Activated CD8-positive, alpha-beta memory T cell treated with anti-CD3 and anti-CD28 coated beads, Interleukin-2, amount 50 U/mL, for 48 hours (primary cell): ENCODE measurements at regions not wholly inside any gene's neighbourhood (a gene's known extent, or its start where the extent isn't known, plus 50 kb on each side); places are given as distances from the start of the nearest gene placed in this dataset.

Experiments
- DNase-seq: peaks from one replicate; pipeline ENCODE4 v3.0.0-alpha.2; 2020

GRCh38 chr6:113447088-113447831, 409.9 kb upstream of the MARCKS start:
- no peak for DNase-seq

- DNase-seq, result no peak
Measured at GRCh38 chr6:113449051-113449450, 408.1 kb upstream of the MARCKS start.

GRCh38 chr6:113450061-113450465, 407.1 kb upstream of the MARCKS start:
- no peak for DNase-seq

- no peak for DNase-seq
Measured at GRCh38 chr6:113451049-113451448, 406.1 kb upstream of the MARCKS start.

- DNase-seq, result no peak
Measured at GRCh38 chr6:113457198-113457597, 399.9 kb upstream of the MARCKS start.

- DNase-seq, result no peak
Measured at GRCh38 chr6:113457751-113458150, 399.4 kb upstream of the MARCKS start.

GRCh38 chr6:113458368-113459010, 398.7 kb upstream of the MARCKS start:
- DNase-seq, result no peak

- no peak for DNase-seq
Measured at GRCh38 chr6:113461153-113461932, 395.8 kb upstream of the MARCKS start.

- DNase-seq, result no peak
Measured at GRCh38 chr6:113464536-113464935, 392.6 kb upstream of the MARCKS start.

- DNase-seq, result no peak
Measured at GRCh38 chr6:113464960-113465359, 392.2 kb upstream of the MARCKS start.

GRCh38 chr6:113466526-113466925, 390.6 kb upstream of the MARCKS start:
- DNase-seq, result no peak

GRCh38 chr6:113475392-113475791, 381.8 kb upstream of the MARCKS start:
- DNase-seq, result no peak

- no peak for DNase-seq
Measured at GRCh38 chr6:113476937-113477839, 380.0 kb upstream of the MARCKS start.

GRCh38 chr6:113480616-113481015, 376.5 kb upstream of the MARCKS start:
- DNase-seq, result no peak

- DNase-seq, result no peak
Measured at GRCh38 chr6:113481458-113481857, 375.7 kb upstream of the MARCKS start.

GRCh38 chr6:113481910-113482309, 375.2 kb upstream of the MARCKS start:
- DNase-seq, result no peak

GRCh38 chr6:113482771-113483170, 374.4 kb upstream of the MARCKS start:
- DNase-seq, result no peak

- no peak for DNase-seq
Measured at GRCh38 chr6:113486199-113486598, 370.9 kb upstream of the MARCKS start.

- no peak for DNase-seq
Measured at GRCh38 chr6:113487489-113488058, 369.6 kb upstream of the MARCKS start.

- no peak for DNase-seq
Measured at GRCh38 chr6:113488061-113488460, 369.1 kb upstream of the MARCKS start.

- DNase-seq, result no peak
Measured at GRCh38 chr6:113488812-113489685, 368.1 kb upstream of the MARCKS start.
